IMR-90 (cell line): ENCODE measurements at regions not wholly inside any gene's neighbourhood (a gene's known extent, or its start where the extent isn't known, plus 50 kb on each side); places are given as distances from the start of the nearest gene placed in this dataset.

Experiments
- ATAC-seq: fragments of 200-7000 bp; cut with Tn5 transposase; 2 replicates; pipeline ENCODE4 v1.9.1; 2020; ENCODE audit warnings: low read depth, mild to moderate bottlenecking, moderate library complexity
- BruUV-seq: library from RNA; stranded (reverse); fragments of 400-500 nt; replicated peaks from 2 replicates; lab custom pipeline; 2021; lab: Mats Ljungman, UMichigan
- CTCF ChIA-PET: fragments of 300-600 bp; formaldehyde crosslinking; extraction: SDS; loops from one replicate; lab custom pipeline; 2021; ENCODE audit warnings: antibody characterized with exemption; lab: Yijun Ruan, JAX
- POLR2A ChIA-PET: fragments of 300-600 bp; sonication (Branson Sonifier 250); formaldehyde crosslinking; loops from one replicate; lab custom pipeline; 2022; ENCODE audit warnings: antibody characterized with exemption; ENCODE audit not compliant: unreplicated experiment; lab: Charles Lee
- DNase-seq: peaks from one replicate; pipeline ENCODE4 v3.0.0; 2013
- H2AFZ ChIP-seq: replicated peaks from 2 replicates; pipeline ENCODE3; 2013; ENCODE audit warnings: low read length, mild to moderate bottlenecking; ENCODE audit not compliant: poor library complexity
- H2AK5ac ChIP-seq: 2 replicates; pipeline ENCODE4 v1.6.1; 2013; ENCODE audit warnings: low read depth, low read length, inconsistent platforms
- H2AK9ac ChIP-seq: replicated peaks from 2 replicates; pipeline ENCODE3; 2013; ENCODE audit warnings: mild to moderate bottlenecking, low read depth, low read length, moderate library complexity; ENCODE audit not compliant: poor library complexity
- H2BK120ac ChIP-seq: 2 replicates; pipeline ENCODE4 v1.6.1; 2013; ENCODE audit warnings: low read depth, low read length, inconsistent platforms
- H2BK15ac ChIP-seq: 3 replicates; pipeline ENCODE4 v1.6.1; 2013; ENCODE audit warnings: low read depth, low read length, inconsistent platforms
- H2BK20ac ChIP-seq: 2 replicates; pipeline ENCODE4 v1.6.1; 2013; ENCODE audit warnings: low read depth, mild to moderate bottlenecking, inconsistent platforms, low read length, moderate library complexity
- H2BK5ac ChIP-seq: 2 replicates; pipeline ENCODE4 v1.6.1; 2013; ENCODE audit warnings: mild to moderate bottlenecking, low read depth, low read length, inconsistent platforms; ENCODE audit not compliant: poor library complexity, severe bottlenecking
- H3K14ac ChIP-seq: replicated peaks from 2 replicates; pipeline ENCODE4 v1.6.1; 2013; ENCODE audit warnings: low read depth, low read length, inconsistent platforms
- H3K18ac ChIP-seq: 2 replicates; pipeline ENCODE4 v1.6.1; 2013; ENCODE audit warnings: low read depth, low read length, control low read depth
- H3K23ac ChIP-seq: 2 replicates; pipeline ENCODE4 v1.6.1; 2013; ENCODE audit warnings: low read depth, low read length, inconsistent platforms
- H3K27ac ChIP-seq: 2 replicates; pipeline ENCODE4 v1.5.1; 2013; ENCODE audit warnings: mild to moderate bottlenecking, control low read depth, low read length; ENCODE audit not compliant: insufficient read depth
- H3K27me3 ChIP-seq: 2 replicates; pipeline ENCODE4 v1.6.1; 2013; ENCODE audit warnings: low read length; ENCODE audit not compliant: control insufficient read depth, insufficient read depth
- H3K36me3 ChIP-seq: 2 replicates; pipeline ENCODE4 v1.6.1; 2013; ENCODE audit warnings: low read length, mixed read lengths; ENCODE audit not compliant: control insufficient read depth, insufficient read depth
- H3K4ac ChIP-seq: 2 replicates; pipeline ENCODE4 v1.6.1; 2013; ENCODE audit warnings: low read depth, low read length, inconsistent platforms
- H3K4me1 ChIP-seq: 2 replicates; pipeline ENCODE4 v1.6.1; 2013; ENCODE audit warnings: low read length, mixed read lengths; ENCODE audit not compliant: control insufficient read depth, insufficient read depth
- H3K4me2 ChIP-seq: 2 replicates; pipeline ENCODE4 v1.6.1; 2013; ENCODE audit warnings: low read depth, mild to moderate bottlenecking, control low read depth, low read length, moderate library complexity
- H3K4me3 ChIP-seq: 2 replicates; pipeline ENCODE4 v1.5.1; 2013; ENCODE audit warnings: low read depth, mild to moderate bottlenecking, control low read depth, low read length, moderate library complexity; ENCODE audit not compliant: insufficient read depth
- H3K56ac ChIP-seq: 2 replicates; pipeline ENCODE4 v1.6.1; 2013; ENCODE audit warnings: low read length, inconsistent platforms; ENCODE audit not compliant: insufficient read depth; ENCODE audit errors: extremely low read depth
- H3K79me1 ChIP-seq, 2 experiments: 2 replicates each; pipeline ENCODE4 v1.6.1; 2013; ENCODE audit warnings: low read length in 2 of 2, inconsistent platforms in 1 of 2, low read depth in 1 of 2
- H3K9ac ChIP-seq: 2 replicates; pipeline ENCODE4 v1.6.1; 2013; ENCODE audit warnings: low read depth, low read length, control low read depth
- H3K9me1 ChIP-seq: 2 replicates; pipeline ENCODE4 v1.6.1; 2013; ENCODE audit warnings: low read length, inconsistent platforms; ENCODE audit not compliant: insufficient read depth
- H3K9me3 ChIP-seq: 2 replicates; pipeline ENCODE4 v1.6.1; 2013; ENCODE audit warnings: low read length; ENCODE audit not compliant: control insufficient read depth, insufficient read depth
- H4K20me1 ChIP-seq: 2 replicates; pipeline ENCODE4 v1.6.1; 2013; ENCODE audit warnings: low read length, inconsistent platforms; ENCODE audit not compliant: insufficient read depth
- H4K5ac ChIP-seq: 2 replicates; pipeline ENCODE4 v1.6.1; 2013; ENCODE audit warnings: mild to moderate bottlenecking, low read depth, low read length, control low read depth
- H4K8ac ChIP-seq, 2 experiments: 2 replicates each; pipeline ENCODE4 v1.6.1; 2013; ENCODE audit warnings: low read depth in 2 of 2, low read length in 2 of 2, control low read depth in 1 of 2, inconsistent platforms in 1 of 2
- H4K91ac ChIP-seq: 2 replicates; pipeline ENCODE4 v1.6.1; 2013; ENCODE audit warnings: low read depth, low read length, inconsistent platforms; ENCODE audit not compliant: insufficient read depth
- FOS ChIP-seq: fragments of 150-350 bp; IDR thresholded peaks from 2 replicates; pipeline ENCODE4 v1.6.1; 2016; ENCODE audit warnings: low read depth, low read length
- MXI1 ChIP-seq: IDR thresholded peaks from 2 replicates; pipeline ENCODE4 v1.6.1; 2012; ENCODE audit warnings: low read depth, mild to moderate bottlenecking, low read length, moderate library complexity, borderline replicate concordance
- NFE2L2 ChIP-seq: fragments of 150-350 bp; IDR thresholded peaks from 2 replicates; pipeline ENCODE4 v1.6.1; 2016; ENCODE audit warnings: low read depth, mild to moderate bottlenecking, low read length
- POLR2A ChIP-seq: IDR thresholded peaks from 2 replicates; pipeline ENCODE4 v1.6.1; 2012; ENCODE audit warnings: mild to moderate bottlenecking, low read depth, low read length
- RAD21 ChIP-seq: IDR thresholded peaks from 2 replicates; pipeline ENCODE4 v1.6.1; 2012; ENCODE audit warnings: low read length, improper control_type of control experiment
- RCOR1 ChIP-seq: IDR thresholded peaks from 2 replicates; pipeline ENCODE4 v1.6.1; 2012; ENCODE audit warnings: mild to moderate bottlenecking, low read length, improper control_type of control experiment; ENCODE audit not compliant: insufficient replicate concordance
- WGBS, 2 experiments: methylation state at CpG; one replicate each; pipeline versions ENCODE4 v1.1.5 to v1.1.7; 2013; ENCODE audit warnings: missing lambda C conversion rate in 2 of 2; ENCODE audit not compliant: insufficient read length in 1 of 2; ENCODE audit errors: extremely low coverage in 2 of 2; 5-methylcytosine and 5-hydroxymethylcytosine counted together
- dilution Hi-C: fragments of 300-500 bp; cut with HindIII; formaldehyde crosslinking; loops from one replicate; pipeline ENCODE4 v1.14.3; 2018; ENCODE audit warnings: low sequenced_read_pairs; ENCODE audit not compliant: unreplicated experiment
- in situ Hi-C: fragments of 300-500 bp; cut with MboI; formaldehyde crosslinking; loops from 3 replicates; pipeline ENCODE4 v1.14.3; 2019; ENCODE audit warnings: low sequenced_read_pairs, inconsistent platforms, mixed read lengths
- intact Hi-C: fragments of 100-400 bp; cut with micrococcal nuclease; formaldehyde crosslinking; loops from 2 replicates; pipeline ENCODE4 v1.10.0; 2022

- Histone ChIP-seq H3K4me2 (no peak overlapping the region), H2BK120ac (no peak overlapping the region), H2AK9ac (no peak overlapping the region), H3K4ac (no peak overlapping the region), H3K36me3 (no peaks in the 10 kb centered on the region), H3K9me1 (no peaks in the 10 kb centered on the region), H2BK20ac (no peak overlapping the region), H3K9ac (no peak overlapping the region), H3K14ac (no peak overlapping the region), H3K18ac (no peak overlapping the region), H4K20me1 (no peaks in the 10 kb centered on the region), H4K8ac (no peak overlapping the region), H2BK5ac (no peak overlapping the region), H2BK15ac (no peak overlapping the region), H3K56ac (no peak overlapping the region), H3K79me1 (no peaks in the 10 kb centered on the region), H4K91ac (no peak overlapping the region), H2AFZ (no peak overlapping the region), H4K5ac (no peak overlapping the region), H3K27me3 (no peaks in the 10 kb centered on the region), H3K9me3 (no peaks in the 10 kb centered on the region), H3K27ac (no peak overlapping the region), H2AK5ac (no peak overlapping the region), H3K23ac (no peak overlapping the region), H3K4me1 (no peaks in the 10 kb centered on the region), H3K4me3 (no peak overlapping the region)
- no CpG with 5 or more reads among the region's 2 CpGs for WGBS, 2 experiments
- ChIA-PET POLR2A (no interaction called here), CTCF (no interaction called here)
- no TSS peak for BruUV-seq
- in situ Hi-C loops (no loop called here), dilution Hi-C loops (no loop called here), intact Hi-C loops (no loop called here)
- no peak for ATAC-seq
- DNase-seq = no peak
- no peak for TF ChIP-seq RAD21
- no peak for TF ChIP-seq NFE2L2
- no peak for TF ChIP-seq RCOR1
- TF ChIP-seq POLR2A = no peak
- TF ChIP-seq FOS = no peak
- no peak for TF ChIP-seq MXI1
These were observed 129.6 kb upstream of the QRFPR start for GRCh38 chr4:121510341-121510874.
